NCI-H526 treated with DMSO at 0.1 percent for 48 hours (cell line): ENCODE measurements at regions not wholly inside any gene's neighbourhood (a gene's known extent, or its start where the extent isn't known, plus 50 kb on each side); places are given as distances from the start of the nearest gene placed in this dataset.

ENCODE experiments used
- DNase-seq: peaks from one replicate; lab custom pipeline; 2025; lab: John Stamatoyannopoulos, UW

DNA sequence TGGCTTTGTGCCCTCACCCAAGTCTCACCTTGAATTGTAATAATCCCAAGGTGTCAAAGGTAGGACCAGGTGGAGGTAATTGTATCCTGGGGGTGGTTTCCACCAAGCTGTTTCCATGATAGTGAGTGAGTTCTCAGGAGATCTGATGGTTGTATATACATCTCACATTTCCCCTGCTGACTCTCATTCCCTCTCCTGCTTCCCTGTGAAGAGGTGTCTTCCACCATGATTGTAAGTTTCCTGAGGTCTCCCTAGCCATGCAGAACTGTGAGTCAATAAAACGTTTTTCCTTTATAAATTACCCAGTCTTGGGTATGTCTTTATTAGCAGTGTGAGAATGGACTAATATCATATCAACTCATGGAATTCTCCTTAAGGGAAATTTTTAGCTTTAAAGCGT, 302.6 kb downstream of the LIG4 start:
- DNase-seq, result no peak

DNA sequence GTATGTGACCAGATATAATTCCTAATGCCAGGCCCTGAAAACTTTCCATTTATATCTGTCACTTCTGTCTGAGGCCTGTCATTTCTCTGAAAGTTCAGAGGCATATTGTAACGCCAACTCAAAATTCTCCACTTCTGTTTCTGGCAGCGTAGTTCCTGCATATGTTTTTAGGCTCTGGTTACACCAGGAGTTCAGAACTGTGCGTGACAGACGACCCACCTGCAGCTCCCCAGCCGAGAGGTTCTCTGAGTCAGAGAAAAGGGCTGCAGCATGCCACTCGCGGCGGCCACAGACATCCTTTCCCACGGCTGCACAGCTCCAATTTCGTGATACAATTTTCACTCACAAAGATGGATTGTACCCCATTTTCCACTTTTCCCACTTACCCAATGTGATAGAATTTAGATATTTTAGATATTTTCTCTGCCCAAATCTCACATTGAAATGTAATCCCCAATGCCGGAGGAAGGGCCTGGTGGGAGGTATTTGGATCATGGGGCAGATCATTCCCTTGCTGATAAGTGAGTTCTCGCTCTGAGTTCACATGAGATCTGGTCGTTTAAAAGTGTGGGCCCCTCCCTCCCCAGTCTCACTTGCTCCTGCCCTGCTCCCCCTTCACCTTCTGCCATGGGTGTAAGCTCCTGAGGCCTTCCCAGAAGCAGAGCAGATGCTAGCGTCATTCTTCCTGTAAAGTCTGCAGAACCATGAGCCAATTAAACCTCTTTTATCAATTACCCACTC, 308.1 kb downstream of the LIG4 start:
- no peak for DNase-seq

DNA sequence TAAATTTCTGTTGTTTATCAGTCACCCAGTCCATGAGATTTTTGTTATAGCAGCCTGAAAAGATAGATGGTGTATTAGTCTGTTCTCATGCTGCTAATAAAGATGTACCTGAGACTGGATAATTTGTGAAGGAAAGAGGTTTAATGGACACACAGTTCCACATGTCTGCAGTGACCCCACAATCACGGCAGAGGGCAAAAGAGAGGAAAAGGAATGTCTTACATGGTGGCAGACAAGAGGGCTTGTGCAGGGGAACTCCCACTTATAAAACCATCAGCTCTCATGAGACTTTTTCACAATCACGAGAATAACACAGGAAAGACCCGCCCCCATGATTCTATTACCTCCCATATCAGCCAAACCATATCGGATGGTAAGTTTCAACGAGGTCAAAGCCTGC, 309.2 kb downstream of the LIG4 start:
- DNase-seq, result no peak

DNA sequence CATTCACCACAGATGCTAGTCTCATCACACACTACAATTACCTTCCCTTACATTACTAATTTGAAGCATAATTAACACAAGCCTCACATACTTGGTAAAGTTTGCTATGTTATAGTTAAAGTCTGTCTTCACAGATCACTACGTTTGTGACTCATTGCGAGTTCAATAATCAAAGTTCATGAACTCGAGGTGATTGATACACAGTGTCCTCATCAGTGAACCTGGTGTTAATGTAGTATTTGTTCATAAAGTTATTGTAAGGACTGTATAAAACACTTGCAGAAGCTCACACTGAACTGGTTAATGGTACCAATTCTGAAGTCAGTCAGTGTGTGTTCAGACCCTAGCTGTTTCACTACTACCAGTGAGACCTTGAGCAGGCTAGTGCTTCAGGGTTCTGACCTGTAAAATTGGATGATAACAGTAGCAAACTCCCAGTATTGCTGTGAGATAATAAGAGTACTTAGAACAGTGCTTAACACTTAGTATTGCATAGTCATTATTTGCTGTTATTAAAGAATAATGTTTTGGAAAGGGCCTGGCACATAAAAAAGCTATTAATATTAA, 313.3 kb downstream of the LIG4 start:
- DNase-seq, result no peak

DNA sequence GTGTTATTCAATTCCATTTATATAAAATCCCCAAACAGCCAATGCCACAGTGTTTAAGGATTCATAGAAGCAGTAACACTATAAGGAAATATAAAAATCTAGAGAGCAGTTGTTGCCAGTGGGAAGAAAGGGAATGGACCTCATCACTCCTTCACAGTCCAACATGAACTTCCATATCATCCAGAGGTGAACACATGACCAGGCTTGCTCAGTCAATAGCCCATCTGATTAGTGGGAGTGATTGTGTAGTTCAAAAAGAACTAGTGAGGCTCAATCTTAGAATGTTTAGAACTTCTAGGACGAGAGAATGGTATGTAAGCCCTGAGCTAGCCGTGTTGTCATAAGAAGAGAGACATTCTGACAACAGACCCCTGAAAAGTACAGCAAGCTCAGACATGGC, 314.1 kb downstream of the LIG4 start:
- DNase-seq, result no peak

DNA sequence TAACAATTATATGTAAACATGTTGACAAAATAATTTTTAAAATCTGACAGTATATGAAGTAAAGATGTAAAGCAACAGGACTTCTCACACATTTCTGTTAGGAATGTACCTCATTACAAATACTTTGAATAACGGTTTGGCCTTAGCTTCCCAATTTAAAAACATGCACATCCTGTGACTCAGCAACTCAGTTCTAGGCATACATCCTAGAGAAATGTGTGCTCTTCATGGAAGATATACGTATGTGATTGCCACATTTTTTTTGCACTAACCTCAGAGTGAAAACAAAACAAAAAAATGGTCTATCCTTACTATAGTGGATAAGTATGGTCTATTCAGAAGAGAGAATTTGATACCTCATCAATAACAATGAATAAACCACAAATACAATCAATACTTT, 314.6 kb downstream of the LIG4 start:
- no peak for DNase-seq

DNA sequence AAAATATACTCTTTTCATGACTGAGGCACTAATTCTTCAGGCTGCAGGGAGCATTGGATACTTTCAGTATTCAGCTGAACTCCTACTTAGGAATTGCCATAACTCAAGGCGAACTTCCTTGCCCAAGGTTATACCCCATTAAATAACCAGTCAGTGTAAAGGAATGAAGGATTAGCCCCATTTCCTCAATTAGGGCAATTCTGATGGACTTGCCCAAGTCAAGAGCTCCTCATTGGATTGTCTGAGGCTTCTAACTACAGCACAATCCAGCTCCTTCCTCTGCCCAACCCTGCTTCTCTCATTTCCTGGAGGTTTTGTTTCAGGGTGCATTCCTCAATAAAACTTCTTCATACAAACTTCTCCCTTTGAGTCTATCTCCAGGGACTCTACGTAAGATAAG, 329.2 kb downstream of the LIG4 start:
- no peak for DNase-seq

DNA sequence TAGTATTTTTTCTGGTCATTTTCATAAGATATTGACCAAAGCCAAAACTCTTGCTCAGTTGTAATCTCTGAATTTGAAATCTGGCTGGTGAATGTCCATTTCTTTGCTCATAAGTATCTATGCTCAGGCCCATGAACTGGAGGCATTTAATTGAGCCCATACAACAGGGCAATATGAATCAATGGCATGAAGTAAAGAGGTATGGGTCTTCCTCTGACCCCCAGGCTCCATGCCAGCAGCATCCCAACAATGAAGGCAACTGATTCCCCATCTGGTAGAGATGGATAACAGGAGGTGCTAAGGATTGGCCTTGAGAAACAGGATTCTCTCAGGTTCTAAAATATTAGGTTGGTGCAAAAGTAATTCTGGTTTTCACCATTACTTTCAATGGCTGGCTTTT, 330.8 kb downstream of the LIG4 start:
- DNase-seq, result no peak

DNA sequence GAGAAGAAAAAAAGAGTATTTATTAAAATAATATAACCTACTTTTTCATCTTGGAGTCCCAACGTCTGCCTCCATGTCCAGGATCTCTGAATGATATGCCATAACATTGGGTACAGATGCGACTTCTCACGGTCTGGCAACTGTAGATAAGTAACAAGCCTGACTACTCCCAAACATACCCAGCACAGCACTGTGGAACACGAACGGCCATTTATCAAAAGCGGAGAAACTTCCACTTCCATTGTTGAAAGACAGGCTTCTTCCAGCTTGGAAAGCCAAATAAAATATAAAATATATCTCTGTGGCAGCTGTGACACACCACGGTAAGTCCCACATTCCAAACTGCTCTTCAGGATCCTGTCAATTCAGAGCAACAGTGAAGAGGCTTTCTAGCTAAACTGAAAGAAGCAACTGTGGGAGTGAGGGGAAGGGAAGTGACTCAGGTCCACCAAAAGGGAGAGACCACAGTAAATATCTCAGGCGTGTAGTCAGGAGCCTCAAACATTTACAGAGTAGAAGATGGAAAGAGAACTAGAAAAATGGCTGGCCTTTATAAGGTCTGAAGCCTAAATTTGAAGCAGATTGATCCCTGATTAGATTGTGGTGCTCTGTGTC, 331.7 kb downstream of the LIG4 start:
- no peak for DNase-seq

DNA sequence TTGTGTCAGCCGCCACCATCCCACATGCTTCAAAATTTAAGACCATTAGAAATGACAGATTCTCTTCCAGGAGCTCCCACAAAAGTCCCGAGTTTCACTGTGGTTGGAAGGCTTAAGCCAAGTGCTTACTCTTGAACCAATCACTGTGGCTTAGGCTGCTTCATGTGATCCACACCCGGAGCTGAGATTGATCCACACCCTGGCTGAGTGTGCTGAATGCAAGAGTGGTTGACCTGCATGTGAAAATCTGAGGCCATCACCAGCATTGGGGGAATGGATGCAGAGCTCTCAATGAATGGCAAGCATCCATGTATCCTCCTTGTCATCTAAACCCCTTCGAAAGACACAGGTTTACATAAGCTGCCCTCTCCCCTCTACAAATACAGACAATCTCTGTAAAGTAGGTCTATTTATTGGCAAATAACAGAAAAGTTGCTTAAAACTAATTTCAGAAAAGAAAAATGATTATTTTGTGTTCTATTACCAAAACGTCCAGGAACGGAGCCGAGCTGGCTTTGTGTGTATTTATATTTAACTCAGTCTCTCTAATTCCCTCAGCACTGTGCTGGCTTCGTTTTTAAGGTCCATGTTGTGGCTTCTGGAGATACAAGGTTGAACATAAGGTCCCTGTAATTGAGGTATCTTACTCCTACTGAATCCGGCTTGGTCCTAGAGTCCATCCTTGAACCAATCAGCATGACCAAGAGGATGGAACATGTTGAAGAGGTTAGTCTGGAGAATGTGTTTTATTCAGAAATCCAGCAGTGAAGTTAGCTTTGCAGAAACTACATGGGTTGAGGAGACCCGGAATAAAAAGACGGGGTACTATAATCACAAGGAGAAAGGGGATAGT, 332.4 kb downstream of the LIG4 start:
- DNase-seq, result no peak

DNA sequence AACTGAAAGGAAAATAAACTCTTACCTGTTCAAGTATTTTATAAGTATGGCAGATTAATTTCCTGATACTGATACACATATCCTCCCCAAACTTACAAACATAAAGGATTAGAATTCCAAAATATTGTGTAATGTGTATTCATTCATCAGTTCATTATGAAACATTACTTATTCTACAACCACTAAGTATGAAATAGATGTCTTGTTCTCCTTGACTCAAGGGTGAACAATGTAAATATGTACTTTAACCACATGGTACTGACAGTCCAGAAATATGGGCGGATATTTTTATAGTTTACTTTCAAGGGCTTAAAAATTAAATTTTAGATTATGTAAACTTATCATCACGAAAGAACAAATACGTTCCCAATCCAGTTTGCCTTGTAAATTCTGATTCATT, 334.0 kb downstream of the LIG4 start:
- no peak for DNase-seq

DNA sequence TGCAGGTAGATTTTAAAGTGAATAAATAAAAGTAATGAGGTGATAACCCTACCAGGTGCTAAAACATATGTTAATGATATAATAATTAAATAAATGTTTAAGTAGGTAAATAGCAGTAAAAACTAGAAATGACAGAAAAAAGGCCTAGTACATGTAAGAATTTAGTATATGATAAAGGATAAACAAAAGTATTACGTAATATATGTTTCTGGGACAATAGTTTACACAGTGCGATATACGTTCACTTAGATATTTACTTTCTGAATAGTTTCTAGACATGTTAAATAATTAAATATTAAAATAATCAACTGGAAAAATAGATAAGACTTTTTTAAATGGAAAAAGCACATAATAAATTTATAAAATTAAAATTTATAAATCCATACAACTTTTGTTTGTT, 340.9 kb downstream of the LIG4 start:
- no peak for DNase-seq

DNA sequence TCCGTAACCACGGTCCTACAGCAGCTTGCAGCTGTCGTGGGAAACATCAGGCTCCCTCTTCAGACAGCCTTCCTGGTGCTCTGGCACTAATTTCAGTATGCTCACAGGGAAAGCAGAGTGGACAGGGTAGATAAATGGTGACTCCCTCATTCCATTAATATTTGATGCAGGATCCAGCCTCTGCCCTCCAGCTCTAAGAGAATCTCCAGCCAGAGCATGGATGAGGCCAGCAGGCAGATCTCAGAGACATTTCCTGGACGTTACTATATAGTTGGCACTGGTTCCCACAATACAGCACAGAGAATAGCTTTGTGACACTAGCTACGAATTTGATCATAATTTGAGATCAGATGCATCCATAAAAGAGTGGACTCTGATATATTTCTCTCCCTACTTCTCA, 341.4 kb downstream of the LIG4 start:
- DNase-seq, result no peak

DNA sequence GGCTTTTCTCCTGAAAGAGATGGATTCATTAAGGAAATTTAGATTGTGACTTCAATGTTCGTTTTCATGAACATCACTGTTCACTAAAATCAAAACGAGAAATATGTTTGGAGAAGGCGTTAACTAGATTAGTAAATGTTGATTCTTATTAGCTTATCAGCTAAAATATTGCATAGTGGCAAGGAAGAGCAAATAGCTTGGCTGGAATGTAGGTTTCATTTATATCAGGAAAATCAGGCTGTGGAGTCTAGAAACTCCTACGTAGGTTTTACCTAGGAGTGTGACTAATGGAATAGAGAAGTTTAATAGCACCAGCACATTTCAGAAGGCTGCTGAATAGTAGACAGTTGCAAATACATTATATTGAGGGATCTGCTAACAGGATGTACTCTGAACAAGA, 344.9 kb downstream of the LIG4 start:
- no peak for DNase-seq

DNA sequence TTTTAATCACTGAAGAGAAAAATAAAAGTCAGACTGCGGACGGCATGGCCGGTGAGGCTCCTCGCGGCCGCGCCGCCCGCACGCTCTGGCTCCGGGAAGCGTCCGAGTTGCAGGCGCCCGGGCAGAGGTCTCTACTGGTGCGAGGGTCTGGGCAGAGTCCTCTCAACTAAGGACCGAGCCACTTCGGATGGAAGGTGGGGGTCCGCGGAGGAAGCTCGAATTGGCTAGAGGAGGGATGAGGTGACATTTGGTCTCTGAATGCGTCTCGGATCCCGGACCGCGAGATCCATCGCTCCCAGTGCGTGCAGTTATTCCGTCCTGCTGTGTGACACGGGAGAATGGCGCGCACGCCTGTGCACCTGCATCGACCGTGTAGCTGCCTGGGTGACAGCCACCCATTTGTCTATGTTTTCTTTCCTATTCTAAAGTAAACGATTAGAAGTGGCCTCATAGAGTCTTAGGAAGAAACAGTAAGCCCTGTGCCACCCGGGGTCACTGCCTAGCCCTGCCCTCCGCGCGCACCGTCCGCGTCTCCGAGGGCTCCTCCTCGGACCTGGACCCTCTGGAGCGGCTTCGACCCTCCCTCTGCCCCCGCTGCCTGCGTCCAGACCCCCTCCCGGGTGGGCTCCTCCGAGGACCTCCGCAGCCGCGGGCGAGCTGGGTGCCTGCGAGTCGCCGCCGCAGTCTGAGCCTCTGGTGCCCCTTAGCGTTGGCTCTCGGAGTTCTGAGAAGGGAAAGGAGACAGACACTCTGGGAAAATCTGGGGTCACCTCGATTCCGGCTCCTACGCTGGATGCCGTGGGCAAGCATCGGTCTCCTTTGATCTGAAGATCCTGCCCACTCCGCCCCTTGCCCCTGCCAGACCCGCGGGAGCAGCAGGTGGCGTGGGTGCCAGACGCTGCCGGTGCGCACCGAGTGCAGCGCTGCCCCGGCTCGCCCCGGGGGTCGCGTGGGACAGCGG, 347.4 kb downstream of the LIG4 start:
- no peak for DNase-seq

DNA sequence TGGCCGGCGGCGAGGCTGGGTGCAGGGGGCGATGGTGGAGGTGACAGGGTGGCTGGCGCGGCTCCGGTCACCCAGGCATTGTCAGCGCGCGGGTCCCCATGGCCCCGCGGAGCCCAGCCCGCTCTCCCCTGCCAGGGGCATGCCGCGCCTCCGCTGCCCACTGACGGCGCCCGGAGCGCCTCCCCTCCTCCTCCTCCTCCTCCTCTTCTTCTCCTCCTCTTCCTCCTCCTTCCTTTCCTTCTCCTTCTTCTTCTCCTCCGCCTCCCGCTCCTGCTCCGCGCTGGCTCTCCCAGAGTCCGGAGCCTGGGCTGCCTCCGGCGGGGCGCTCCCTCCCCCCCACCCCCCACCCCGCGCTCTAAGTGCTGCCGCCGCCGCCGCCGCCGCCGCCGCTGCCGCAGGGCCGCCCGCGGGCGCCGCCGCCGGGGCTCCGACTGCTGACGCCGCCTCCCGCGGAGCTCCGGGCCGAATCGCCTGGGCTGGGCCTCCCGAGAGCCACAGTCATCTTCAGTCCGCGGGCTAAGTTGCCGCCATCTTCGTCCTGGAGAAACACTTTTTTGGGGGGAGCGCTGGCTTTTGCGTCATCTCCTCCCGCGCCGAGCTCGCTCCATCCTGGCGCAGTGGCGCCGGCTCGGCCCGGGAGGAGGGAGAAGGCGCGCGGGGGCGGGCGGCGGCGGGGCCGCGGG, 348.3 kb downstream of the LIG4 start:
- DNase-seq, result no peak

DNA sequence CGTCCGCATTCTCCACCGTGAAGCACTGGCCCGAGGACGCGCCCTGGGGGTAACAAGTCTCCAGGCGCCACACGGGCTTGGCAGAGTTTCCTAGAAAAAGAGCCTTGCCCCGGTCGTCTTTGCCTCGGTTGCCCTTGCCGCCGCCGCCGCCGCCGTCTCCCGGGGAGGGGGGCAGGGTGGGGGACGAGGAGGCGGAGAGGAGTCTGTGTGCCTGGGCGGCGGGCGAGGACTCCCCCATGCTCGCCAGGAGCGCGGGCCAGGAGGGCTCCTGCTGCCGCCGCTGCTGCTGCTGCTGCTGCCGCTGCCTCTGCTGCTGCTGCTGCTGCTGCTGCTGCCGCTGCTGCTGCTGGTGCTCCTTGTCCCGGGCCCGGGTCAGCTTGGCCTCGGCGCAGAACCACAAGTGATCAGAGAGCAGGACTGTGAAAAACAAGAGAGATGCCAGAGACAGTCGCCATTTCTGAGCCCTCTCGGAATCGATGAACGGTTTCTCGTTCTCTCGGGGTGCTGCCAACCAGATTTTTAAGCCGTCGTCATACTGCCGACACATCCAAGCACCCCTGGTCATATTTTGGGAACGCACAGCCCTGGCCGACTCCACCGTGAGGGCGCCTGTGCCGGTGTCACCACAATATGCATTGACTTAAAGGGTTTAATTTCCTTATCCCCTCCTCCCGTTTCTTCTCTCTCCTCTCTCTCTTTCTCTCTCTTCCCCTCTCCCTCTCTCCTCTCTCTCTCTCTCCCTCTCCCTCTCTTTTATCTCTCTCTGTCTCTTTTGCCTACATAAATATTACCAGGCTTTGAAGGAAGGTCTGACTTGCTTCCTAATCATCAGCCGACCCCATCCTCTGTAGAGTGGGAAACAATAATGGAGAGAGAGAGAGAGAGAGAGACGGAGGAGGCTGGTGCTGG, 349.1 kb downstream of the LIG4 start:
- DNase-seq, result no peak

DNA sequence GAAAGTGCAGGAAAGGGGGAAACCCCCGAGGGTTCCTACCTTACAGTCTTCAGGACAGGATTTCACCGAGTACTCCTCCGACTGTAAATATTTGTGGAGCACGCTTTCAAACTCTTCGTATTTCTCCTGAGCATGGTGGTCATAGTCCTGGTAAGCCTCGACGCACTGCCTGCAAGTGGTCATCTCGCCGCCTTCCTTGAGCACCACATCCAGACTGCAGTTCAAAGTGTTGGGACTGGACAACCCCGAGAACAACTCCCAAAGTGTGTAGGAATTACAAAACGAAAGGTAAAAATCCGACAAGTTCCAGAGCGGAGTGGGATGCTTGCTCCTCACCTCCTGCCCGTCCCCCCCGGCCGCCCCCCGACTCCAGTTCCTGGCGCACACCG, 349.7 kb downstream of the LIG4 start:
- no peak for DNase-seq

DNA sequence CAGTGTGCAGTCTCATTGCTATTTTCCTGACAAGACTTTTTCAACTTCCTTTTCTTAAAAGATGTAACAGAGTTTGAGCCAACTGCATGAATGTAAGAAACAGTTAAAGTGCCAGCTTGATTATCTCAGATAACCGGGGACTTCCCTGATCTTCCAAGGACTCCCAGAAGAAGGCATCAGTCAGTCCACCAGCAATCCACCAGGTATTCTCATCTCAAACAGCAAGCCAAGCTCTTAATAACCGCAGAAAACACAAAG, 350.1 kb downstream of the LIG4 start:
- DNase-seq, result no peak

DNA sequence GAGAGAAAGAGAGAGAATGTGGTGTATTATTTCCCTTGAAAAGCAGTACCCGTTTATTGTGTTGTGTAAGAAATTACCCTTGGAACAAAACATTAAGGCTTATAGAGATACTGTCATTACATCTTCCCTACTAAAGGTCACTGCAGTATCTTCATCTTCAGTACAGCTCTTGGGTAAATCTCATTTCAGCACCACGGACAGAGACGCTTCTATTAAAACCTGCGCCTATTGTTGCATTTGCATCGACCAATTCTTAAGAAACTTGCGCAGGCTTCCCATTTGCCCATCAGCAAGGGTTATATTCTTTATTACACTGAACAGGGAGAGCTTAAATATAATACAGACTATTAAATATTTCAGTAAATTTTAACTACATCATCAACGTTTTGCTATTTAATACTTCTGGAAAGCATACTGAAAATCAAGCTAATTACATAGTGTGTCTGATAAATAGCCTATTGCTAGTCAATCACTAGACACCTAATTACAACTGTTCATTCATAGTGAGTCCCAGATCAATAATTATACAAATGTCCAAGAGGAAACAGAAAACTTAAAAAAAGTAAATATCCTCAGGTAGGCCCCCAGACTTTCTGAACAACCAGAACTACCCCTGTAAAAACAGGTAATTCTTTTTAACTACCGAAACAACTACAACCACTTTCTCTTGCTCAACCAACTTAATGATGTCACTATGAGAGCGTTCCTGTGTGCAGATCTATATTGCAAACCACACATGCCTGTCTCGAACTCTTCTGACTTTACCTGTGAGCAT, 350.6 kb downstream of the LIG4 start:
- no peak for DNase-seq
